OCI-LY7 (cell line): ENCODE measurements at regions not wholly inside any gene's neighbourhood (a gene's known extent, or its start where the extent isn't known, plus 50 kb on each side); places are given as distances from the start of the nearest gene placed in this dataset.
A peak's percentile ranks its signal among the peaks of the same experiment; 100 is the strongest.

ENCODE experiments used
- BruUV-seq: library from RNA; stranded (reverse); fragments of 400-500 nt; replicated peaks from 2 replicates; lab custom pipeline; 2021; lab: Mats Ljungman, UMichigan
- CTCF ChIA-PET: fragments of 300-600 bp; sonication (Branson Sonifier 250); formaldehyde crosslinking; loops from one replicate; lab custom pipeline; 2022; ENCODE audit warnings: antibody characterized with exemption; ENCODE audit not compliant: unreplicated experiment; lab: Charles Lee
- POLR2A ChIA-PET: fragments of 300-600 bp; sonication (Branson Sonifier 250); formaldehyde crosslinking; loops from one replicate; lab custom pipeline; 2022; ENCODE audit warnings: antibody characterized with exemption; lab: Charles Lee
- DNase-seq: peaks from one replicate; pipeline ENCODE4 v3.0.0-alpha.2; 2015; ENCODE audit warnings: low spot score
- H2AFZ ChIP-seq: fragments of 200-600 bp; sonication (generic), shearing (Covaris generic); 2 replicates; pipeline ENCODE4 v1.6.1; 2014; ENCODE audit warnings: mild to moderate bottlenecking, antibody characterized with exemption, low read length, moderate library complexity
- H3K27ac ChIP-seq: fragments of 200-600 bp; sonication (generic); 2 replicates; pipeline ENCODE4 v1.5.1; 2014; ENCODE audit warnings: mixed run types, low read depth, mild to moderate bottlenecking, moderate library complexity, low read length, inconsistent platforms; ENCODE audit not compliant: poor library complexity, severe bottlenecking
- H3K36me3 ChIP-seq: fragments of 200-600 bp; sonication (generic); 2 replicates; pipeline ENCODE4 v1.6.1; 2014; ENCODE audit warnings: mild to moderate bottlenecking, antibody characterized with exemption, low read length, moderate library complexity, mixed read lengths; ENCODE audit not compliant: insufficient read depth
- H3K4me1 ChIP-seq: fragments of 200-600 bp; sonication (generic); 2 replicates; pipeline ENCODE4 v1.5.1; 2014; ENCODE audit warnings: mild to moderate bottlenecking, low read length; ENCODE audit not compliant: insufficient read depth, poor library complexity, severe bottlenecking
- H3K4me2 ChIP-seq: fragments of 200-600 bp; sonication (generic); 2 replicates; pipeline ENCODE4 v1.6.1; 2014; ENCODE audit warnings: mild to moderate bottlenecking, low read length
- H3K4me3 ChIP-seq: fragments of 200-600 bp; sonication (generic); 2 replicates; pipeline ENCODE4 v1.5.1; 2014; ENCODE audit warnings: mild to moderate bottlenecking, low read depth, low read length; ENCODE audit not compliant: poor library complexity, severe bottlenecking
- H3K79me2 ChIP-seq: fragments of 200-600 bp; sonication (generic); 2 replicates; pipeline ENCODE4 v1.6.1; 2016; ENCODE audit warnings: low read depth, mild to moderate bottlenecking, low read length, moderate library complexity, mixed read lengths; ENCODE audit not compliant: insufficient read depth
- H3K9me2 ChIP-seq: fragments of 200-600 bp; sonication (generic); 2 replicates; pipeline ENCODE4 v1.6.1; 2016; ENCODE audit warnings: mild to moderate bottlenecking, low read length, mixed read lengths; ENCODE audit not compliant: insufficient read depth
- H3K9me3 ChIP-seq: fragments of 200-600 bp; sonication (generic); 2 replicates; pipeline ENCODE4 v1.6.1; 2014; ENCODE audit warnings: mild to moderate bottlenecking, mixed run types, low read length, mixed read lengths
- H4K20me1 ChIP-seq: fragments of 200-600 bp; sonication (generic); 2 replicates; pipeline ENCODE4 v1.6.1; 2014; ENCODE audit warnings: mild to moderate bottlenecking, antibody characterized with exemption, low read length, moderate library complexity, mixed read lengths; ENCODE audit not compliant: insufficient read depth
- EZH2phosphoT487 ChIP-seq: fragments of 200-600 bp; sonication (generic); IDR thresholded peaks from 2 replicates; pipeline ENCODE4 v1.6.1; 2018; ENCODE audit warnings: low read depth, borderline replicate concordance, mild to moderate bottlenecking, mixed run types, antibody characterized with exemption, low read length, moderate library complexity, mixed read lengths
- intact Hi-C: fragments of 100-400 bp; cut with micrococcal nuclease; formaldehyde crosslinking; loops from one replicate; pipeline ENCODE4 v1.10.0; 2022; ENCODE audit not compliant: unreplicated experiment
- TF ChIP-seq, protein P1 (sequence below): fragments of 200-600 bp; sonication (generic); conservative IDR thresholded peaks from 2 replicates; pipeline ENCODE4 v1.5.1; 2014; ENCODE audit warnings: mild to moderate bottlenecking, antibody characterized with exemption, low read length, moderate library complexity, mixed read lengths

DNA sequence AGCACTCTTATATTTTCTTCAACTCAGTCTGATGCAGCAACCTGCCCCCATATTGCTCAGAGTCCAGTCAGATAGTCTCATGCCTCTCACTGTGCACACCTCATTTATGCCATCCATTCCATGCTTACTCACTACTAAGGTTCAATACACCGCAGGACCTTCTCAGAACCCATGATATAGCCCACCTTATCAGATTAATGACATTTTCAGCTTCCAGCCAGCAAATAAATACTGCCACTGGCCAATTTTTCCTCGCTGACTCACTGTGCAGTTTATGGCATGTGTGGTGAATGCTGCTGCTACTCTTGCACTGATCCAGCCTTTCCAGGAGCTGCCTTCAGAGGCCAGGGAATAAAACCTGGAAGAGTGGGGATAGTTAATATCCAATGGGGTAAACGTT, 380.6 kb upstream of the SPOCK3 start:
- intact Hi-C loops, result no loop called here
- Histone ChIP-seq H3K79me2 (no peaks in the 10 kb centered on the region), H2AFZ (no peak overlapping the region), H3K4me2 (no peak overlapping the region), H3K9me3 (no peaks in the 10 kb centered on the region), H3K4me1 (no peaks in the 10 kb centered on the region), H3K4me3 (no peak overlapping the region), H3K27ac (no peak overlapping the region), H3K36me3 (no peaks in the 10 kb centered on the region), H3K9me2 (no peaks in the 10 kb centered on the region), H4K20me1 (no peaks in the 10 kb centered on the region)
- ChIA-PET CTCF (no interaction called here), POLR2A (no interaction called here)
- TF ChIP-seq EZH2phosphoT487, result no peak
- BruUV-seq, result no TSS peak
- no peak for DNase-seq

DNA sequence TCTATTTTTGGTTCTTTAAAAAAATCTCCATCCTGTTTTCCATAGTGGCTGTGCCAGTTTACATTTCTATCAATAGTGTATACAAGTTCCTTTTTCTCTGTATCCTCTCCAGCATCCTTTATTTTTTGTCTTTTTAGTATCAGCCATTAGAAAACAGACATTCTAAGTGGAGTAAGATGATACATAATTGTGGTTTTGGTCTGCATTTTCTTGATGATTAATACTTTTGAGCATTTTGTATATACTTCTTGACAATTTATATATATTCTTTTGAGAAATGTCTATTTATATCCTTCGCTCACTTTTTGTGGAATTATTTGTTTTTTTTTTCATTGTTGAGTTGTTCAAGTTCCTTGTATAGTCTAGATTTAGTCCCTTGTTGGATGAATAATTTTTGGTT, 382.2 kb upstream of the SPOCK3 start:
- no peak overlapping the region for H2AFZ ChIP-seq
- no TSS peak for BruUV-seq
- POLR2A ChIA-PET, result no interaction called here

DNA sequence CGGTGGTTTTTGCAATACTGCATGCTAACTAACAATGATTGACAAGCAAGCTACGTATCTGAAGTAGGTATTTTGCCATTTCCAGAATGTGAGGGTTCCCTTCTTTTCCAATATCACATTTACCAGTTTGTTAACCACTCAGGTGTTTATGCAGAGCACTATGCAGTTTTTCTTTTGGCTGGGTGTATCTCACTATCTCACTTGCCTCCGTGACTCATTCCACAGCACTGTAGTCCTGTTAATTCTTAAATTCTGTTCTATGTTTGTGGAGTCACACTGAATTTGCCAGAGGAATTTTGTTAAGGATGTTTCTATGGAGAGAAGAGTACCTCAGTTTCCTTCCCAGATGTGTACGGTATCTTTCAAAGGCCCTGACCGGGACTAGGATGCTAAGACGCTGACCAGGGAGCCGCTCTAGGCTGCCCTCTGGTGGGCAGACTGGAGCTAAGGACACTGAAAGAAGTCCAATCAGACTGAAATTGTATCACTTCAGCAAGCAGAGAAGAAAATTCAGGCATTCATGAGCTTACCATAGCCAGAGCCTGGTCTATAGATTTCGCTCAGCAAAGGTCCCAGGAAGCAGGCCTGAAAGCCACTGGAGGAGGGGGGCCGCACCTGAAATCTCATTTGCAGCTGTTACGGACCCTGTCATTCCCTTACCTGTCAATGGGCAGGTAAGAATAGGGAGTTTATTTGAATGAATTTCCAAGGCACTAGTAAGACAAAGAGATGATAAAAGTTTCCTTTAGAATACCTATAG, 388.4 kb upstream of the SPOCK3 start:
- no peak overlapping the region for H2AFZ ChIP-seq
- H3K27ac ChIP-seq, result no peak overlapping the region
- DNase-seq, result peak; percentile 47
- H4K20me1 ChIP-seq, result no peaks in the 10 kb centered on the region
- H3K4me2 ChIP-seq, result no peak overlapping the region
- H3K9me2 ChIP-seq, result no peaks in the 10 kb centered on the region
- TF ChIP-seq, protein P1, sequence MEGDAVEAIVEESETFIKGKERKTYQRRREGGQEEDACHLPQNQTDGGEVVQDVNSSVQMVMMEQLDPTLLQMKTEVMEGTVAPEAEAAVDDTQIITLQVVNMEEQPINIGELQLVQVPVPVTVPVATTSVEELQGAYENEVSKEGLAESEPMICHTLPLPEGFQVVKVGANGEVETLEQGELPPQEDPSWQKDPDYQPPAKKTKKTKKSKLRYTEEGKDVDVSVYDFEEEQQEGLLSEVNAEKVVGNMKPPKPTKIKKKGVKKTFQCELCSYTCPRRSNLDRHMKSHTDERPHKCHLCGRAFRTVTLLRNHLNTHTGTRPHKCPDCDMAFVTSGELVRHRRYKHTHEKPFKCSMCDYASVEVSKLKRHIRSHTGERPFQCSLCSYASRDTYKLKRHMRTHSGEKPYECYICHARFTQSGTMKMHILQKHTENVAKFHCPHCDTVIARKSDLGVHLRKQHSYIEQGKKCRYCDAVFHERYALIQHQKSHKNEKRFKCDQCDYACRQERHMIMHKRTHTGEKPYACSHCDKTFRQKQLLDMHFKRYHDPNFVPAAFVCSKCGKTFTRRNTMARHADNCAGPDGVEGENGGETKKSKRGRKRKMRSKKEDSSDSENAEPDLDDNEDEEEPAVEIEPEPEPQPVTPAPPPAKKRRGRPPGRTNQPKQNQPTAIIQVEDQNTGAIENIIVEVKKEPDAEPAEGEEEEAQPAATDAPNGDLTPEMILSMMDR, result peak; percentile 87
- no peak for TF ChIP-seq EZH2phosphoT487
- POLR2A ChIA-PET, result no interaction called here
- intact Hi-C loops, result loop anchor here (5.0 to 10.0 kb wide), 2 partner anchors 598 to 1455 kb away; no protein-coding TSS in a partner anchor
- H3K4me3 ChIP-seq, result no peak overlapping the region
- no peaks in the 10 kb centered on the region for H3K9me3 ChIP-seq
- no peaks in the 10 kb centered on the region for H3K4me1 ChIP-seq
- no TSS peak for BruUV-seq
- CTCF ChIA-PET, result no interaction called here
- H3K36me3 ChIP-seq, result no peaks in the 10 kb centered on the region
- H3K79me2 ChIP-seq, result no peaks in the 10 kb centered on the region

More for the DNA sequence above, 382.2 kb upstream of the SPOCK3 start:
- Histone ChIP-seq H3K4me1 (no peaks in the 10 kb centered on the region), H3K36me3 (no peaks in the 10 kb centered on the region), H3K9me2 (no peaks in the 10 kb centered on the region), H3K4me2 (no peak overlapping the region), H4K20me1 (no peaks in the 10 kb centered on the region), H3K4me3 (no peak overlapping the region), H3K27ac (no peak overlapping the region), H3K79me2 (no peaks in the 10 kb centered on the region), H3K9me3 (no peaks in the 10 kb centered on the region)
- CTCF ChIA-PET, result no interaction called here
- DNase-seq, result no peak
- TF ChIP-seq EZH2phosphoT487, result no peak
- TF ChIP-seq, protein P1, result no peak
- intact Hi-C loops, result no loop called here
